GM21576 (cell line): ENCODE measurements at regions not wholly inside any gene's neighbourhood (a gene's known extent, or its start where the extent isn't known, plus 50 kb on each side); places are given as distances from the start of the nearest gene placed in this dataset.
"Not testable (repeated sequence)": the region's sequence is repeated elsewhere in the genome, so short reads cannot be mapped to it uniquely, and the experiment has no call there.

Source experiments
- ATAC-seq: cut with Tn5 transposase; IDR thresholded peaks from one replicate; pipeline ENCODE4 v1.9.1; 2021; ENCODE audit warnings: mild to moderate bottlenecking, moderate library complexity; ENCODE audit not compliant: unreplicated experiment

- ATAC-seq: no peak
Measured at GRCh38 chr4:100042235-100042634, 92.2 kb upstream of the H2AZ1 start.

DNA sequence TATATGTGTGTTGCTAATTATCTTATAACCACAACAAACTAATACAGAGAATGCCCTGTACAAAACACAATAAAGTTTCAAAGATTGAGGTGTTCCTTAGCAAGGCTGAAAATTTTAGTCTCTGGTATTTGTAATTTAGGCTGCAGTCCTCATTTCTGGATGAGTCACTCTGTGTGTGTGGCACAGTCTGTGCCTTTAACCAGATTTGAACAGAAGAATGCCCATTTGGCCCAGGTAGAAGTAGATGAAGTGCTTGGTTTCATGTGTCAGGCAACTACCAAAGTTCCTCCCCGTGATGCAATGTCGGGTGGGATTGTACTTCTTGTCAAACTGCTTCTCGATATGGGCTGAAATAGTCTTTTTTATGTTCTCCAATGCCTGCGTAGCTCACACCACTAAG, 91.6 kb upstream of the H2AZ1 start:
- ATAC-seq: no peak

DNA sequence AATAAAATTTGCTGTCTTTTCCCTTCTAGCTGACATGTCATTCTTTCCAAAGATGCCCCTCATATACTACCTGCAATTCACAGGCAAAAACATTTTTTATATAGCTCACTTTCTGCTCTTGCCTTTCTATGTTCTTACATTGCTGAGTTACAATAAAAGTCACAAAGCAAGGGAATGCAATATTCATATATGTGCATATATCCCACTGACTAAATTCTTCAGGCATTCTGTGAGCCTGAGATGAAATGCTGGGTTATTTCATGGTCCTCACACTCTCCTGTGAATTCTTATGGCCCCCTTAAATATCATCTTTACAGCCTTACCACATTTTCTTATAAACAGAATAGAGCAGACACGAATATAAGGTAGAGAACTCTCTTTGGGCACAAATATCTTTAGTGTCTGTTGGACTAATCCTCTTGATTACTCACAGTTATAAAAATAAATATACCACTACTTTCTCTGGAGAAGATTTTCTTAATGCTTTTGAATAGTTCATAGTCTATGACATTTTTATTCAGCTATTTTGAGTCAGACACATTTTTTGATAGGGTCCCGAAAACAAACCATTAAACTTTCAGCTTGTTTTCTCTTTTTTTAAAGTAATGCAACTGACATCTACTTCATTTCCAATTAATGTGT, 84.1 kb upstream of the H2AZ1 start:
- no peak for ATAC-seq

DNA sequence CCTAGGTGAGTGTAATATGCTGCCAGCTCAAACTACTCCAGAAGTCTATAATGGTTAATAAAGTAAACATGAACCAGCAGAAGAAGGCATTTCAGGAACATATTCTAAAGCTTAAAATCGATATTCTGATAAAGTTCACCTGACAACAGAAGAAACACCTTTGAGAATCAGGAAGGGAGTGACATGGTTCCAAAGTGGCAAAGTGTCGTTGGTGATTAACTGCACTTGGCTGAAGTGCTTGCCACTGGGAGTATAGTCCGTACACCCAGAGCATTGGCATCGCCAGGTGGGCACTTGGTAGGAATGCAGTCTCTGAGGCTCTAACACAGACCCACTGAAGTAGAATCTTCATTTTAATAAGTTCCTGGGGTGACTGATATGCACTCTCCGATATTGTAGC, 76.0 kb upstream of the H2AZ1 start:
- no peak for ATAC-seq

GRCh38 chr4:100023800-100024199, 73.7 kb upstream of the H2AZ1 start:
- no peak for ATAC-seq

DNA sequence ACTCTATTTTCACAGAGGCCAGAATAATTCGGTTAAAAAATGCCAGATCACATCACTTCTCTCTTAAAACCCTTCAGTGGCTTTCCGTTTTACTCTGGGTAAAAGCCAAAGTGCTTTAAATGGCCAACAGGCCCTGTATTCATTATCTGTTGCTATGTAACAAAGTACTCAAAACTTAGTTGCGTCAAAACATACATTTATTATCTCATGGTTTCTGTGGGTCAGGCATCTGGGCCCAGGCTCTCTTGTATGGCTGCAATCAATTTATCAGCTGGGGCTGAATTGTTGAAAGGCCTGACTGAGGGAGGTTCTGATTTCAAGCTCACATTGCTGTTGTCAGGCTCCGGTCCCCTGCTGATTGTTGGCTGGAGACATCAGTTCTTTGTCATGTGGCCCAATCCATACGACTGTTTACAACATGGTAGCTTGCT, 72.7 kb upstream of the H2AZ1 start:
- no peak for ATAC-seq

DNA sequence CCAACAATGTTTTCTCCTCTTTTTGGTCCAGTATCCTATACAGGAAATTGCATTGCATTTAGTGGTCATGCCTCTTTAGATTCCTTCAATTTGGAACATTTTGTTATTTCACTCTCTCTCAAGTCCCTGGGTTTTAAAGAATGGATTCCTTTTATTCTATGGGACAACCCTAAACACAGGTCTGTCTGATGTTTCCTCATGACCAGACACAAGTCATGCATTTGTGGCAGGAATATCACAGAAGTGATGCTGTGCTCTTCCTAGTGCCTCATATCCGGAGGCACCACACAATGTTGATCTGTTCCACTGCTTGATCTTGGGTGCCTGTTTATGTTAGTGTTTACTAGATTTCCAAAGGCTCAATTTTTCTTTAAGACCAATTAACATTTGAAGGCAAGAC, 69.7 kb upstream of the H2AZ1 start:
- ATAC-seq: no peak

GRCh38 chr4:100017637-100018310, 67.7 kb upstream of the H2AZ1 start:
- no peak for ATAC-seq

- ATAC-seq: no peak
Measured at GRCh38 chr4:100016191-100016590, 66.1 kb upstream of the H2AZ1 start.

DNA sequence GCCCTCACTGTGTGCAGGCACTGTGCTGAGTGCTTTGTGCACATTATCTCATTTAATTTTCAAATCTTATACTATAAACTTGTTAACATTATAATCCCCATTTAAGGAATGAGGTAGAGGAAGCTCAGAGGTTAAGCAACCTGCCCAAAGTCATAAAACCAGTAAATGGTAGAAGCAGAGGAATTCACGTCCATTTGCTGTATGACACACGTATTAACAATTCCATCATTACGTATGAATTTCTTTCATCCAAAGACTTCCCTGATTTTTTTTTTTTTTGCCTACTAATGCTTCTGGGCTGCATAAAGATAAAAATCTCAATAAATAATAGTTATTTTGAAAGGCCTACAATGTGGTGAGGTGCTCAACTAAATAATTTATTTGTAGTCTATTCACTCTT, 64.5 kb upstream of the H2AZ1 start:
- ATAC-seq: no peak

- ATAC-seq: no peak
Measured at GRCh38 chr4:100009490-100009889, 59.4 kb upstream of the H2AZ1 start.

- no peak for ATAC-seq
Measured at GRCh38 chr4:100008048-100008447, 58.0 kb upstream of the H2AZ1 start.

DNA sequence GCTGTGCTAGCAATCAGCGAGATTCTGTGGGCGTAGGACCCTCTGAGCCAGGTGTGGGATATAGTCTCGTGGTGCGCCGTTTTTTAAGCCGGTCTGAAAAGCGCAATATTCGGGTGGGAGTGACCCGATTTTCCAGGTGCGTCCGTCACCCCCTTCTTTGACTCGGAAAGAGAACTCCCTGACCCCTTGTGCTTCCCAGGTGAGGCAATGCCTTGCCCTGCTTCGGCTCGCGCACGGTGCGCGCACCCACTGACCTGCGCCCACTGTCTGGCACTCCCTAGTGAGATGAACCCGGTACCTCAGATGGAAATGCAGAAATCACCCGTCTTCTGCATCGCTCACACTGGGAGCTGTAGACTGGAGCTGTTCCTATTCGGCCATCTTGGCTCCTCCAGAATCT, 56.1 kb upstream of the H2AZ1 start:
- not testable (repeated sequence) for ATAC-seq
